GM19043 (cell line): ENCODE measurements at regions not wholly inside any gene's neighbourhood (a gene's known extent, or its start where the extent isn't known, plus 50 kb on each side); places are given as distances from the start of the nearest gene placed in this dataset.

Experiments
- ATAC-seq: cut with Tn5 transposase; IDR thresholded peaks from one replicate; pipeline ENCODE4 v1.9.1; 2021; ENCODE audit warnings: low read depth; ENCODE audit not compliant: unreplicated experiment

DNA sequence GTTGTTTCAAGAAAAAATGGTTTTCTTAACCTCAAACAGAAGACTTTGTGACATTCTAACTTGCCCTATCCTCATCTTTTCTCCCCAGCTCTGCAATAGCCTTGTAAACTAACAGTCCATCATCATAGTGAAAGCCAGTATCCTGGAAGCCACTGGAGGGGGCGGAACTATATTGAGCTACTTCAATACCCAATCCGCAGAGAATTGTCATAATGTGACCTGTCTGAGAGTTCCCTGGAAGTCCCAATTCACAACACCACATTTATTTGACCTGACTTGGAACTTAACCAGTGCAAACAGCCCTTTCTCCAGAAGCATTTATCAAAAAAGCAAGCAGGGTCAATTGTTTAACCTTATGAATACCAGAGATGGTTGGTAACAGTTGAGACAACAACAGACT, 747.6 kb upstream of the GRM7 start:
- ATAC-seq = no peak

GRCh38 chr3:6119367-6119766, 741.5 kb upstream of the GRM7 start:
- ATAC-seq = no peak

- ATAC-seq = no peak
Observed at GRCh38 chr3:6120786-6121185, 740.1 kb upstream of the GRM7 start.

- no peak for ATAC-seq
Observed at GRCh38 chr3:6124875-6125274, 736.0 kb upstream of the GRM7 start.

GRCh38 chr3:6125520-6125919, 735.4 kb upstream of the GRM7 start:
- no peak for ATAC-seq

- no peak for ATAC-seq
Observed at GRCh38 chr3:6132684-6133432, 728.1 kb upstream of the GRM7 start.

GRCh38 chr3:6142707-6143106, 718.2 kb upstream of the GRM7 start:
- no peak for ATAC-seq

GRCh38 chr3:6147883-6148282, 713.0 kb upstream of the GRM7 start:
- no peak for ATAC-seq

DNA sequence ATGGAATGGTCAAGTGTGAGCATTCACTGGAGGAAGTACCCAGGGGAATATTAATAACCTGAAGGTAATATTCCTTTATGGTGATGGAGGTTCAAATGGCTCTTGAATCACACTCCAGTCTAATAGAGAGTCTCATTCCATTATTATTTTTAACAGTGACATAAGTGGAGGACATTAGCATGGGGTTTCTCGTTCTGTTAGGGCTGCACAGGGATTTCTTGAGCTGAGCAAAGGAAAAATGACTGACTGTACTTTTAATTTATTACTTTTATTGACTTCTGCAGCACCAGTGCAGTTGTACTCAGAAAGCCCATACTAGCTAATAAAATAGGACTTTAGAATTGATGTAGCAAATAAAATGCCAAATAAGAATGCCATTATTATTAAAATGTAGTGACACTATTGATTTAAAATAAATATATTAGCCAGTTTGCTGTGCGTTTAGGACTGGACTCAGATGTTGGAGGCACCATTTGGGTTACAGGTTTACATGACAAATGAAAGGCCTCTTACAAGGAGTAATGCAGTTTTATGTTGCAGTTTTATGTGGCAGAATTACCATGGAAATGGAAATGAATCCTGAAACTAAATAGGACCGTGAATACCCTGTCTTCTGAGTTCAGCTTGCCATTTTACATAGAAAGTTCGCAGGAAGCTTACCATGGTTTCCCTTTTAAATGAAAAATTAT, 705.1 kb upstream of the GRM7 start:
- ATAC-seq = no peak

GRCh38 chr3:6165951-6166350, 695.0 kb upstream of the GRM7 start:
- ATAC-seq = no peak

- ATAC-seq = no peak
Observed at GRCh38 chr3:6168256-6168655, 692.7 kb upstream of the GRM7 start.

GRCh38 chr3:6172871-6173642, 687.9 kb upstream of the GRM7 start:
- no peak for ATAC-seq

- no peak for ATAC-seq
Observed at GRCh38 chr3:6177417-6177816, 683.5 kb upstream of the GRM7 start.

- ATAC-seq = no peak
Observed at GRCh38 chr3:6179761-6180160, 681.2 kb upstream of the GRM7 start.

DNA sequence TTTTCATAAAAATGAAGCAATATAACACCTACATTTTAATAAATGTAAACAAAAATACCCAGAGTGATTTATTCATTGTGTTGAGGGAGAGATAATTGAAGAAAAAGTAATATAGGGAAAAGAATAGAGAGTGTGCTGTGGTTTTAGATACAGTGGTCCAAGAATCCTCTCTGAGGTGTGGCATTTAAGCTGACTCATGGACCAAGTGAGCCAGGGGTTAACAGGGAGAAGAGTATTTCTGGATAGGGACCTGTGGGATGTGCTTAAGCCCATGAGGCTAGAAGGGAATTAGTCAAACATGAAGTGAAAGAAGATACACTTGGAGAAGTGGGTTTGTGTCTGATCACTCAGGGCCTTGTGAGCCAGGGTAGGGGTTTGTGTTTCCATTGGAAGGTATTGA, 680.7 kb upstream of the GRM7 start:
- no peak for ATAC-seq

DNA sequence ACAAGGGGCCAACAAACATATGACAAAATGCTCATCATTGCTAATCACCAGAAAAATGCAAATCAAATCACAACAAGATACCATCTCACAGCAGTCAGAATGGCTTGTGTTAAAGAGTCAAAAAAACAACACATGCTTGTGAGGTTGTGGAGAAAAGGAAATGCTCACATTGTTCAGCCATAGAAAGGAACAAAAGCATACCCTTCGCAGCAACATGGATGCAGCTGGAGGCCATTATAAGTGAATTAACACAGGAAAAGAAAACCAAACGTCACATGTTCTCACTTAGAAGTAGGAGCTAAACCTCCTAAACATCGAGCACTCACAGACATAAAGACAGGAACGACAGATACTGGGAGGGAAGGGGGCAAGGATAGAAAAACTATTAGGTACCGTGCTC, 678.4 kb upstream of the GRM7 start:
- ATAC-seq = no peak

- no peak for ATAC-seq
Observed at GRCh38 chr3:6182909-6183308, 678.0 kb upstream of the GRM7 start.

DNA sequence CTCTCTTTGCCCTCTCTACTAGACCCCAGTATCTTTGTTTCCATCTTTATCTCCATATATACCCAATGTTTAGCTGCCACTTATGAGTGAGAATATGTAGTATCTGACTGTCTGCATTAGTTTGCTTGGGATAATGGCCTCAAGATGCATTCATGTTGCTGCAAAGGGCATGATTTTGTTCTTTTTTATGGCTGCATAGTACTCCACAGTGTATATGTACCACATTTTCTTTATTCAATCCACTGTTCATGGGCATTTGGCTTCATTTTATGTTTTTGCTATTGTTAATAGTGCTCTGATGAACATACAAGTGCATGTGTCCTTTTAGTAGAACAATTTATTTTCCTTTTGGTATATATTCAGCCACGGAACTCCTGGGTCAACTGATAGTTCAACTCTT, 671.5 kb upstream of the GRM7 start:
- no peak for ATAC-seq

- ATAC-seq = no peak
Observed at GRCh38 chr3:6204891-6205290, 656.0 kb upstream of the GRM7 start.

DNA sequence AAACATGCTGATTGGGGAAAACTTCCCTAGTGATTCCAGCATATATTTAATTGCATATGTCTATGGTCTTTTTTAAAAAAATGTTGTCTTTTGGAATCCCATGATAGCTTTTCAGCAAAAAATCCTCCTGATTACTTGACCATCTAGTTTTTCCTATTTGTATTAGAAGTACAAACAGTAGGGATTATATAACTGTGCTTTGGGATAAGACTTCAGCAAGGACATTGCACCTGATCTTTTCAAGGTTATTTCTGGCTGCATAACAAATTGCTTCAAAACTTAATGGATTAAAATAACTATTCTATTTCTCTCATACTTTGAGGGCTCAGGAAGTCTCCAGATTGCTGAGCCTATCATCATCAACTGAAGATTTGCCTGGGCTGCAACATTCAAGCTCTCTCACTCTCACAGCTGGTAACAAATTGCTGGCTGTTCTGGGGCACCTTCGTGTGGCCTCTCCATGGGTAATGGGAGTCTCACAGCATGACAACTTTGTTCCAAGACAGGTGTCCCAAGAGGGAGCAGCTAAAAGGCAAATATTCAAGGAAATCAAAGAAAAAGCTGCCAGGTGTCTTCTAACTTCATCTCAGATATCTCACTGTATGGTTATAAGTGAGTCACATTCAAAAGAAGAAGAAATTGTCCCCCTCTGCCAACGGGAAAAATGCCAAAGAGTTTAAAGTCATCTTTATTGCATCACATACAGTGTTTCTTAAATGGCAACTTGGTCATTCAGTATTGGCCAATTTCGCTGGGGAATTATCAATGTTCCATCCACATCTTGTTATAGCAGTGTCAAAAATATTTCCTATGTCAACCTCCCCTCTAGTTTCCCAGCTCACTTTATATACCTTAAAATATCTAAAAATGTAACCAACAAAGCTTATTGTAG, 644.5 kb upstream of the GRM7 start:
- ATAC-seq = no peak

GRCh38 chr3:6220447-6220846, 640.5 kb upstream of the GRM7 start:
- no peak for ATAC-seq
